Ovary (tissue), 7 donors: ENCODE measurements at regions not wholly inside any gene's neighbourhood (a gene's known extent, or its start where the extent isn't known, plus 50 kb on each side); places are given as distances from the start of the nearest gene placed in this dataset.

Experiments
- DNase-seq, 5 donors: peaks; one replicate each; pipeline ENCODE4 v3.0.0-alpha.2; 2019 to 2020
- H3K27ac ChIP-seq, 2 donors: fragments of 200-600 bp; one replicate each; pipeline versions ENCODE4 v1.5.1 to v1.8.0; 2019 to 2022
- H3K27me3 ChIP-seq: fragments of 200-600 bp; one replicate; pipeline ENCODE4 v1.8.0; 2022
- H3K36me3 ChIP-seq: fragments of 200-600 bp; sonication (generic); one replicate; pipeline ENCODE4 v1.5.1; 2019
- H3K4me1 ChIP-seq: one replicate; pipeline ENCODE4 v1.8.1; 2013; ENCODE audit warnings: mild to moderate bottlenecking, moderate library complexity; ENCODE audit not compliant: insufficient read depth
- H3K4me3 ChIP-seq: fragments of 200-600 bp; sonication (generic); one replicate; pipeline ENCODE4 v1.5.1; 2017
- H3K9me3 ChIP-seq, 2 donors: fragments of 200-600 bp in 1 of 2; sonication (generic) in 1 of 2; one replicate each; pipeline versions ENCODE4 v1.5.1 to v1.8.1; 2013 to 2019; ENCODE audit warnings: mild to moderate bottlenecking in 1 of 2, moderate library complexity in 1 of 2
- EP300 ChIP-seq: sonication (generic); formaldehyde crosslinking; IDR thresholded peaks from one replicate; pipeline ENCODE4 v1.6.1; 2017; ENCODE audit warnings: antibody characterized with exemption
- POLR2A ChIP-seq: fragments of 450-650 bp; IDR thresholded peaks from one replicate; pipeline ENCODE4 v1.6.1; 2017; ENCODE audit warnings: antibody characterized with exemption, mild to moderate bottlenecking, moderate library complexity
- WGBS, 3 donors: extraction: QIAGEN DNeasy Blood & Tissue Kit in 1 of 3; methylation state at CpG; one replicate each; pipeline versions ENCODE4 v1.1.5 to v1.1.7; 2013 to 2017; 5-methylcytosine and 5-hydroxymethylcytosine counted together
- intact Hi-C, 4 donors: fragments of 100-400 bp; cut with DNase I; formaldehyde crosslinking; loops; one replicate each; pipeline versions ENCODE4 v1.11.0 to v1.15.1; 2022 to 2023
- TF ChIP-seq, protein P1 (sequence below), 3 donors: fragments of 450-650 bp in 2 of 3; fragments of 200-600 bp in 1 of 3; IDR thresholded peaks; one replicate each; pipeline versions ENCODE4 v1.5.1 to v1.8.0; 2016 to 2022; ENCODE audit warnings: antibody characterized with exemption in 3 of 3, mild to moderate bottlenecking in 1 of 3
- donor health status: DM: no; HTN: no; CAD: no; lungs with moderate emphysema.
- donor health status: DM: no; HTN: no; CAD: no.
- donor health status: Bipolar disorder and iron deficiency.
- donor health status: DM: no; HTN: no; CAD: no.
- donor health status: DM: yes; HTN: yes; CAD: no.

DNA sequence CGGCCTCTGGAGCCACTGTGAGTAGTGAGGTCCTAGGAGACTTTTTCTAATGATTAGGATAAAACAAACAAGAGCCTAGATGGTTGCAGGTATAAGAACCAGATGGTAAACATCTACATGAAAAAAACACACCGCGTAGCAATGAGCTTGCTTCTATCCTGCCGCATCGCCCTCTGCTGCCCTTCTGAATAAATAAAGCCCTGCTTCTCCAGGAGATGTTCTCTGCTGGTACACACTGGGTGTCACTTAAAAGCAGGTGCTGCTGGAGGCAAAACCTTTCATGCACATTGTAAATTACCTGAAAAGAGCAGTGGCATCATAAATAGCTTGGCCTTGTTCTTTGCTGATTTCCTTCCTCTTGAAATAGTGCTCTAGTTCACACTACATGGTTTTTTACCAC lies 164.4 kb upstream of the TOPAZ1 start:
- H3K27ac ChIP-seq, result no peak overlapping the region
- TF ChIP-seq POLR2A (no peak), EP300 (no peak)
- TF ChIP-seq, protein P1, sequence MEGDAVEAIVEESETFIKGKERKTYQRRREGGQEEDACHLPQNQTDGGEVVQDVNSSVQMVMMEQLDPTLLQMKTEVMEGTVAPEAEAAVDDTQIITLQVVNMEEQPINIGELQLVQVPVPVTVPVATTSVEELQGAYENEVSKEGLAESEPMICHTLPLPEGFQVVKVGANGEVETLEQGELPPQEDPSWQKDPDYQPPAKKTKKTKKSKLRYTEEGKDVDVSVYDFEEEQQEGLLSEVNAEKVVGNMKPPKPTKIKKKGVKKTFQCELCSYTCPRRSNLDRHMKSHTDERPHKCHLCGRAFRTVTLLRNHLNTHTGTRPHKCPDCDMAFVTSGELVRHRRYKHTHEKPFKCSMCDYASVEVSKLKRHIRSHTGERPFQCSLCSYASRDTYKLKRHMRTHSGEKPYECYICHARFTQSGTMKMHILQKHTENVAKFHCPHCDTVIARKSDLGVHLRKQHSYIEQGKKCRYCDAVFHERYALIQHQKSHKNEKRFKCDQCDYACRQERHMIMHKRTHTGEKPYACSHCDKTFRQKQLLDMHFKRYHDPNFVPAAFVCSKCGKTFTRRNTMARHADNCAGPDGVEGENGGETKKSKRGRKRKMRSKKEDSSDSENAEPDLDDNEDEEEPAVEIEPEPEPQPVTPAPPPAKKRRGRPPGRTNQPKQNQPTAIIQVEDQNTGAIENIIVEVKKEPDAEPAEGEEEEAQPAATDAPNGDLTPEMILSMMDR (IDR thresholded peaks at IDR 0.05), result no peak
- 42 to 51% (median 47%) methylated on average over 5 of the region's 5 CpGs for WGBS, 3 donors
- no peaks in the 10 kb centered on the region for H3K27me3 ChIP-seq
- intact Hi-C loops, result no loop called here
- no peaks in the 10 kb centered on the region for H3K9me3 ChIP-seq
- no peaks in the 10 kb centered on the region for H3K4me1 ChIP-seq
- no peak for DNase-seq
- no peaks in the 10 kb centered on the region for H3K36me3 ChIP-seq
- H3K4me3 ChIP-seq, result no peak overlapping the region

DNA sequence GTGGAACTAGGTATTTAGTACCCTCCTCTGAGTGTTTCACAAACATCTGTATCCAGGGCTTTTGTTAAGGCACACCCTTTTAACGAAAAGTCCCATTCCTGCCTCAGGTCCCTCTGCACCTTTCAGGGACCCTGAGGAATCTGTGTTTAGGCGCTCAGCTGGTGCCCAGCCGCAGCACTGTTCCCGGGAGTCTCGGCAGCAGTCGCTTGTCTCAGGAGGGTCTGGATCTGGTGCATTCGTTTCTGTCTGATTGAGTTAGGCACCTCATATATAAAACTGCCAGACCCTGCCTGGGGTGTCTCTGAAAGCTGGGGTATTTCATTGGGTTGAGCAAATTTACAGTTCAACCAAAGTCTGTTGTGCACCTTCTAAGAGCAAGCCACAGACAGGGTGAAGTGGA lies 162.8 kb upstream of the TOPAZ1 start:
- 75 to 87% (median 82%) methylated on average over 7 of the region's 7 CpGs for WGBS, 3 donors
- Histone ChIP-seq H3K27ac (no peak overlapping the region), H3K9me3 (no peaks in the 10 kb centered on the region), H3K27me3 (no peaks in the 10 kb centered on the region), H3K4me3 (no peak overlapping the region), H3K4me1 (no peaks in the 10 kb centered on the region), H3K36me3 (no peaks in the 10 kb centered on the region)
- DNase-seq, result no peak
- TF ChIP-seq EP300 (no peak), POLR2A (no peak)
- TF ChIP-seq, protein P1 (IDR thresholded peaks at IDR 0.05), result no peak
- intact Hi-C loops, result no loop called here

DNA sequence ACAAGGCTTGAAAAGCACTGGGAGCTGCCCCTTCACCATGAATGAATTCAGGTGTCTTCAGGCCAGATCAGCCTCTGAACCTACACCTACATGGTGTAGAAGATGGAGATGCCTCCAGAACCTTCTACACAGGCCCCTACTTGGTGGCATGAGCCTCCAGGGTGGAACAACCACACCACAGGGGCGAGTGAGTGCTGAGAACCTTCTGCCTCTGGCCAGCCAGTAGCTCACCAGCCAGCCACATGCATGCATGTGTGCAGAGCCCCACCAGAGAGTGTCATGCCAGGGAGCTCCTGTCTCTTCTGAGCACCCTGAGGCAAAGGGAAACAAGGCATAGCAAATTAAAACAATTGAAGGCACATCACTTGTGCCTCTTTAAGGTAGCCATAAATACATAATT lies 161.8 kb upstream of the TOPAZ1 start:
- intact Hi-C loops, result no loop called here
- 46 to 50% (median 46%) methylated on average over 1 of the region's 1 CpG for WGBS, 3 donors
- H3K9me3 ChIP-seq, result no peaks in the 10 kb centered on the region
- H3K4me3 ChIP-seq, result no peak overlapping the region
- DNase-seq, result no peak
- H3K27ac ChIP-seq, result no peak overlapping the region
- TF ChIP-seq, protein P1 (IDR thresholded peaks at IDR 0.05), result no peak
- TF ChIP-seq EP300 (no peak), POLR2A (no peak)
- no peaks in the 10 kb centered on the region for H3K4me1 ChIP-seq
- no peaks in the 10 kb centered on the region for H3K27me3 ChIP-seq
- no peaks in the 10 kb centered on the region for H3K36me3 ChIP-seq

DNA sequence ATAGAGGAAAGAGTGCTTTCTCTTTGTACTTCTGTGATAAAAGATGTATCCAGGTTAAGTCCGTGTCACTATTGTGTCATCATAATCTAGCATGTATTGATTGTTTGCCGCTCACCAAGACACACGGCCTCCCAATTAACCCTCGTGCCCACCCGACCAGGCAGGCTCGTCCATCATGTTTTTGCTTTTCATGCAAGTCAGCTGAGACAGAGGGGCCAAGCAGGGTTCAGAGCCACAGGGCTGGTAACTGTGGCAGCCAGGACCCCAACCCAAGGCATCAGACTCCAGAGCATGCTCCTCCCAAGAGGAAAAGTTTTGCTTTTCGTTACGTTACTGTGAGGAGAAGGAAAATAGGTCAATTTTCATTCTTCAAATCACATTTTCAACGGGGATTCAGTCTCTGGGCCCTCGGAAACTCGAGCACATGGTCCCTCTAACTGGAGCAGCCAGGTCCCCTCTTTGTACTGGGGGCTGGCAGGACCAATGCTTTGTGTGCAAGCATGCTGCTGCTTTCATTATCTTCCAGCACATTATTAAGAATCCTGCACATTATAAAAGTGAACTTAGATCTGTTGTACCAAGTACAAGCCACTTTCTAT lies 161.1 kb upstream of the TOPAZ1 start:
- 52 to 68% (median 61%) methylated on average over 11 of the region's 11 CpGs for WGBS, 3 donors
- intact Hi-C loops, result no loop called here

More for the DNA sequence above, 161.1 kb upstream of the TOPAZ1 start:
- Histone ChIP-seq H3K27ac (no peak overlapping the region), H3K36me3 (no peaks in the 10 kb centered on the region), H3K27me3 (no peaks in the 10 kb centered on the region), H3K9me3 (no peaks in the 10 kb centered on the region), H3K4me1 (no peaks in the 10 kb centered on the region), H3K4me3 (no peak overlapping the region)
- no peak for DNase-seq
- TF ChIP-seq EP300 (no peak), POLR2A (no peak)
- TF ChIP-seq, protein P1 (IDR thresholded peaks at IDR 0.05), result no peak
